Natural killer cell (primary cell): ENCODE measurements at regions not wholly inside any gene's neighbourhood (a gene's known extent, or its start where the extent isn't known, plus 50 kb on each side); places are given as distances from the start of the nearest gene placed in this dataset.

Experiments used
- ATAC-seq, 3 donors: fragments of 150-1000 bp in 2 of 3; fragments of 200-7000 bp in 1 of 3; cut with Tn5 transposase; 1 replicate in 1 of 3; 2 replicates in 2 of 3; pipeline ENCODE4 v1.10.0; 2021; ENCODE audit warnings: mild to moderate bottlenecking in 2 of 3, moderate library complexity in 2 of 3
- DNase-seq, 2 donors: peaks; one replicate each; pipeline versions ENCODE4 v3.0.0 to v3.0.0-alpha.2; 2013 to 2021; ENCODE audit warnings: mixed read lengths in 1 of 2
- H3K27ac ChIP-seq: one replicate; pipeline ENCODE4 v1.5.1; 2013; ENCODE audit warnings: mild to moderate bottlenecking, low read length
- H3K27me3 ChIP-seq: one replicate; pipeline ENCODE4 v1.6.1; 2013; ENCODE audit warnings: low read length; ENCODE audit not compliant: control insufficient read depth, insufficient read depth
- H3K36me3 ChIP-seq: one replicate; pipeline ENCODE4 v1.6.1; 2013; ENCODE audit warnings: low read length; ENCODE audit not compliant: control insufficient read depth, insufficient read depth
- H3K4me1 ChIP-seq: one replicate; pipeline ENCODE4 v1.6.1; 2013; ENCODE audit warnings: low read length; ENCODE audit not compliant: control insufficient read depth, insufficient read depth
- H3K4me3 ChIP-seq: one replicate; pipeline ENCODE4 v1.5.1; 2013; ENCODE audit warnings: low read length
- H3K9me3 ChIP-seq: one replicate; pipeline ENCODE4 v1.6.1; 2013; ENCODE audit warnings: low read length; ENCODE audit not compliant: control insufficient read depth, insufficient read depth
- H3K27ac Mint-ChIP-seq, 2 donors: one replicate each; pipeline ENCODE4 v1.8.0; 2022; ENCODE audit warnings: mild to moderate bottlenecking in 2 of 2, mixed read lengths in 2 of 2, moderate library complexity in 1 of 2
- H3K27me3 Mint-ChIP-seq, 2 donors: one replicate each; pipeline ENCODE4 v1.8.0; 2022; ENCODE audit warnings: low read depth in 2 of 2, mixed read lengths in 2 of 2
- H3K36me3 Mint-ChIP-seq: one replicate; pipeline ENCODE4 v1.8.0; 2022; ENCODE audit warnings: mixed read lengths
- H3K4me1 Mint-ChIP-seq, 2 donors: one replicate each; pipeline ENCODE4 v1.8.0; 2022; ENCODE audit warnings: mixed read lengths in 2 of 2
- H3K4me3 Mint-ChIP-seq: one replicate; pipeline ENCODE4 v1.8.0; 2022; ENCODE audit warnings: mild to moderate bottlenecking, moderate library complexity, mixed read lengths
- H3K9me3 Mint-ChIP-seq, 2 donors: one replicate each; pipeline ENCODE4 v1.8.0; 2022; ENCODE audit warnings: mixed read lengths in 2 of 2
- CTCF ChIP-seq: fragments of 200-600 bp; IDR thresholded peaks from one replicate; pipeline ENCODE4 v1.8.0; 2022; ENCODE audit warnings: antibody characterized with exemption
- WGBS: methylation state at CpG from one replicate; pipeline ENCODE4 v1.1.7; 2013; ENCODE audit warnings: missing lambda C conversion rate; ENCODE audit not compliant: insufficient coverage; 5-methylcytosine and 5-hydroxymethylcytosine counted together
- intact Hi-C: fragments of 100-400 bp; cut with micrococcal nuclease; formaldehyde crosslinking; loops from one replicate; pipeline ENCODE4 v1.14.2; 2022

GRCh38 chr10:120729547-120729946 is 121.6 kb upstream of the WDR11 start:
- no peaks in the 10 kb centered on the region for H3K4me1 Mint-ChIP-seq
- peaks cover 0 to 14% of the 10 kb centered on the region in 2 donors for H3K27me3 Mint-ChIP-seq
- Histone ChIP-seq H3K4me1 (no peaks in the 10 kb centered on the region), H3K9me3 (no peaks in the 10 kb centered on the region), H3K4me3 (no peak overlapping the region), H3K27me3 (no peaks in the 10 kb centered on the region), H3K27ac (no peak overlapping the region), H3K36me3 (no peaks in the 10 kb centered on the region)
- no peak for TF ChIP-seq CTCF
- 86% methylated on average over 1 of the region's 1 CpG for WGBS
- no peak overlapping the region for H3K27ac Mint-ChIP-seq
- intact Hi-C loops = no loop called here
- no peak overlapping the region for H3K4me3 Mint-ChIP-seq
- no peak for DNase-seq
- no peaks in the 10 kb centered on the region for H3K9me3 Mint-ChIP-seq
- no peak for ATAC-seq
- H3K36me3 Mint-ChIP-seq = no peaks in the 10 kb centered on the region

GRCh38 chr10:120732067-120732466 is 119.1 kb upstream of the WDR11 start:
- Mint-ChIP-seq H3K4me1 (peaks cover 4 to 7% of the 10 kb centered on the region in 2 donors), H3K27ac (no peak overlapping the region), H3K27me3 (peaks cover 6 to 12% of the 10 kb centered on the region in 2 donors), H3K36me3 (no peaks in the 10 kb centered on the region), H3K4me3 (no peak overlapping the region), H3K9me3 (no peaks in the 10 kb centered on the region)
- intact Hi-C loops = no loop called here
- no CpG with 5 or more reads among the region's 1 CpG for WGBS
- ATAC-seq (no peak), DNase-seq (no peak)
- Histone ChIP-seq H3K9me3 (no peaks in the 10 kb centered on the region), H3K4me3 (no peak overlapping the region), H3K4me1 (no peaks in the 10 kb centered on the region), H3K27ac (no peak overlapping the region), H3K27me3 (no peaks in the 10 kb centered on the region), H3K36me3 (no peaks in the 10 kb centered on the region)
- no peak for TF ChIP-seq CTCF

- peaks cover 8 to 18% of the 10 kb centered on the region in 2 donors for H3K27me3 Mint-ChIP-seq
- Histone ChIP-seq H3K27me3 (no peaks in the 10 kb centered on the region), H3K4me1 (no peaks in the 10 kb centered on the region), H3K36me3 (no peaks in the 10 kb centered on the region), H3K4me3 (no peak overlapping the region), H3K27ac (no peak overlapping the region), H3K9me3 (no peaks in the 10 kb centered on the region)
- H3K27ac Mint-ChIP-seq = no peak overlapping the region
- intact Hi-C loops = no loop called here
- ATAC-seq = no peak
- H3K9me3 Mint-ChIP-seq = no peaks in the 10 kb centered on the region
- WGBS = 95% methylated on average over 4 of the region's 4 CpGs
- H3K36me3 Mint-ChIP-seq = no peaks in the 10 kb centered on the region
- peaks cover 4 to 7% of the 10 kb centered on the region in 2 donors for H3K4me1 Mint-ChIP-seq
- no peak for DNase-seq
- no peak overlapping the region for H3K4me3 Mint-ChIP-seq
- TF ChIP-seq CTCF = no peak
Measured at GRCh38 chr10:120732643-120733313, 118.4 kb upstream of the WDR11 start.
